NCI-H748 (cell line): ENCODE measurements at regions not wholly inside any gene's neighbourhood (a gene's known extent, or its start where the extent isn't known, plus 50 kb on each side); places are given as distances from the start of the nearest gene placed in this dataset.
"Not testable (repeated sequence)": the region's sequence is repeated elsewhere in the genome, so short reads cannot be mapped to it uniquely, and the experiment has no call there.

Source experiments
- DNase-seq: peaks from one replicate; lab custom pipeline; 2025; ENCODE audit not compliant: unreplicated experiment; lab: John Stamatoyannopoulos, UW

DNA sequence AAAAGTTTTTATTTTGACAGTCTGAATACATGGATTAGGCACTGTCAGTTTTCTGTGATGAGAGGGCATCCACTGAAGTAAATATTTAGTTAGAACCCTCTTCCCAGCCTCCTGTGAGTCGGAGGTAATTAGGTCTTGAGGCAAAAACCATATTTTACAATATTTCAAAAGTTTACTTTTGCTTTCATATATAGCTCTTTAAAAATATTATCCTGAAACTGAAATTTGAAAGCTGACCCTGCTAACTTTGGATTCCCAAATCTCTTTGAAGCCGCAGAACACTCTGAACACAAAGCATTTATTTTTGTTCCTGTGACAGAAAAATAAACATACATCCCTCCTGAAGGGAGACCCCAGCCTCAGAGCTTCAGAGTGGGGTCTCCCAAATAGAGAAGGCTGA is 317.4 kb downstream of the KIF20B start:
- DNase-seq, result no peak

DNA sequence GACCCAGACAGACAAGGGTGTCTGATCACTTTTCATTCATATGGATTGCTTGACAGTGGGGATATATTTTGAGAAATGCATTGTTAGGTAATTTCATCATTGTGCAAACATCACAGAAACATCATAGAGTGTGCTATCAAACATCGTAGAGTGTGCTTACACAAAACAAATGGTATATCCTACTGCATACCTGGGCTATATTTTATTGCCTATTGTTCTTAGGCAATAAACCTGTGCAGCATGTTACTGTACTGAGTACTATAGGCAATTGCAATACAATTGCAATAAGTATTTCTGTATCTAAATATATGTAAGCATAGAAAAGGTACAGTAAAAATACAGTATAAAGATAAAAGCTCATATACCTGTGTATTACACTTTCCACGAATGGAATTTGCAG is 319.1 kb downstream of the KIF20B start:
- no peak for DNase-seq

DNA sequence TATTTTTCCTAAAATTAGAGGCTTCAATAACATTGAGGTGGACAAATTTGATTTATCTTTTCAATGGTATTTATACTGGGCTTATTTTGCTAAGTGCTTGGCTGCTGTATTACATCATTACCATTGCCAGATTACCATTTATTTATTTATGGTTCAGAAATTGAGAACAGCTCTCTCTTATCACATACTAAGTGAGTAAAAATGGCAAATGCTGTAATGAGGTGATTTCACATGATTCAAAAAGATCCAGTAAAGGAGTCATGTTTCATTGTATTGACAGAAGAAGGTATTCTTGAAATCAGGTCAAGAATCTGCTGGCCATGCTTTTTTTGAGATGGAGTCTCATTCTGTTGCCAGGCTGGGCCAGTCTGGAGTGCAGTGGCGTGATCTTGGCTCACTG is 322.6 kb downstream of the KIF20B start:
- DNase-seq, result peak; percentile 57

DNA sequence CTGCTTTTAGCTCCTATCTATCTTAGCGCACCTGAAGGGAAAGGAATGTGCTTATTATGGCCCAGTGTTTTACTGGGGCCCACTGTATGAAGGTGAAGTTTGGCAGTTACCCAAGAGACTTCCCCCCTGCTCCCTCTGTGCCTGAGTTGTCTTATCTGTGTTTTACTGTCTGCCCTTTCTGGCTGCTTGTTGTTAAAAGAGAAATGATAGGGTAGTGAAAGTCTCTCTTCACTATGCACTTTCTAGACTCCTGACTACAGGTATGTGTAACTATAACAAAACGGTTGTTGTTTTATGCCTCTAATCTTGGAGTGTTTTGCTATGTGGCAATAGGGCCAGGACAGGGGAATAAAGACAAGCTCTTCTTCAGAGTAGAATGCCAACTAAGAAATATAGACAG is 326.9 kb downstream of the KIF20B start:
- DNase-seq, result no peak

DNA sequence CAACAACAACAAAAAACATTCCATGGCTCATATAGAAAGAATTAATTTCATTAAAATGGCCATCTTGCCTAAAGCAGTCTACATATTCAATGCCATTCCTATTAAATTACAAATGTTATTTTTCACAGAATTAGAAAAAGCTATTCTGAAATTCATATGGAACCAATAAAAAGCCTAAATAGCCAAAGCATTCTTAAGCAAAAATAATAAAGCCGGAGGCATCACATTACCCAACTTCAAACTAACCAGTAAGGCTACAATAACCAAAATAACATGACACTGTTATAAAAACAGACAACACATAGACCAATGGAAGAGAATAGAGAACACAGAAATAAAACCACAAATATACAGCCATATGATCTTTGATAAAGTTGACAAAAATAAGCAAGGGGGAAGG is 330.4 kb downstream of the KIF20B start:
- no peak for DNase-seq

DNA sequence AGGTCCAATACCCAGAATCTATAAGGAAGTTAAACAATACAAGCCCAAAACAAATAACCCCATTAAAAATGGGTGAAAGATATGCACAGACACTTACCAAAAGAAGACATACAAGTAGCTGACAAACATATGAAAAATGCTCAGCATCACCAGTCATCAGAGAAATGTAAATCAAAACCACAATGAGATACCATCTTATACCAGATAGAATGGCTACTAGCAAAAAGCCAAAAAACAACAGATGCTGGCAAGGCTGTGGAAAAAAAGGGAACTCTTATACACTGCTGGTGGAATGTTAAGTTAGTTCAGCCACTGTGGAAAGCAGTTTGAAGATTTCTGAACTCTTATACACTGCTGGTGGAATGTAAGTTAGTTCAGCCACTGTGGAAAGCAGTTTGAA is 331.1 kb downstream of the KIF20B start:
- no peak for DNase-seq

DNA sequence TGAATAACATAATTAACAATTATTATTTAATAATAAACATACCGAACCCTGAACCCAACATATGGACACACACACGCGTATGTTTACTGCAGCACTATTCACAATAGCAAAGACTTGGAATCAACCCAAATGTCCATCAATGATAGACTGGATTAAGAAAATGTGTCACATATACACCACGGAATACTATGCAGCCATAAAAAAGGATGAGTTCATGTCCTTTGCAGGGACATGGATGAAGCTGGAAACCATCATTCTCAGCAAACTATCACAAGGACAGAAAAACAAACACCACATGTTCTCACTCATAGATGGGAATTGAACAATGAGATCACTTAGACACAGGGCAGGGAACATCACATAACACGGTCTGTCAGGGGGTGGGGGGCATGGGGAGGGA is 333.5 kb downstream of the KIF20B start:
- DNase-seq, result not testable (repeated sequence)

DNA sequence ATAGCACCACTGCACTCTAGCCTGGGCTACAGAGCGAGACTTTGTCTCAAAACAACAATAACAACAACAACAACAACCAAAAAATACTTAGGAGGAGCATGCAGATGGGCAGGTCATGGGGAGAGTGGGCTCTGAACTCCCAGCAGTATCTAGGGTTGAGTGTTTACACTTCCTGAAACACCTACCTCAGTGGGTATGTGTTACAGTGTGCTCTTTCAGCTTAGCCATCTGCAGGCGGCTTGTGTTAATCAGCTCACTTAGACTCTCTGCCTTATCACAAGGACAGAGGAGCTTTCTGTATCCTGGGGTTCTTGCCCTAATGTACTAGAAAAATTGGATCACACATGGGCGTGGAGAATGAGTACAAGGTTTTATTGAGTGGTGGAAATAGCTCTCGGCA is 340.2 kb downstream of the KIF20B start:
- no peak for DNase-seq

DNA sequence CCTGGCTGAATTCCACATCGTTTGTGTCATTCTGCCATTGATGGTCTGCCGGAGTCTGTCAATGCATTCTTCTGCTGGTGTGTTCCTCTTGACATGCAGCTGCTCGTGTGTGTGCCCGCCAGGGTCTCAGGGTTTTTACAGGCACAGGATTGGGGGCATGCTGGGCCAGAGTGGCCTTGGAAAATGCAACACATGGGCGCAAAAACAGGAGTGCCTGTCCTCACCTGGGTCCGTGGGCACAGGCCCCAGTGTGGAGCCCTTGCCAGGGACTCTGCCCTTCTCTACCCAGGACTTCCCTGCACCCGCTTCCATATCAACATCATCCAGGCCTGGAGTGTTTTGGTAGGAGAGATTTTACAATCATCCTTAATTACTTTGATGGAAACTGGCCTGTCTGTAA is 340.7 kb downstream of the KIF20B start:
- DNase-seq, result no peak

DNA sequence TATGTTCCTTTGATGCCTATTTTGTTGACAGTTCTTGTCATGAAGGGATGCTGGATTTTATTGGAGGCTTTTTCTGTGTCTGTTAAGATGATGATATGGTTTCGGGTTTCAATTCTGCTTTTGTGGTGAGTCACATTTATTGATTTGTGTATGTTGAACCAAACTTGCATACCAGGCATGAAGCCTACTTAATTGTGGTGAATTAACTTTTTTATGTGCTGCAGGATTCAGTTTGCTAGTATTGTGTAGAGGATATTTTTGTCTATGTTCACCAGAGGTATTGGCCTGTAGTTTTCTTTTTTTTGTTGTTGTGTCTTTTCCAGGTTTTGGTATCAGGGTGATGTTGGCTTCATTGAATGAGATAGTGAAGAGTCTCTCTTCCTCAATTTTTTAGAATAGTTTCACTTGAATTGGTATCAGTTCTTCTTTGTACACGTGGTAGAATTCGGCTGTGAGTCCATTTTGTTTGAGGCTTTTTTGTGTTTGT is 345.9 kb downstream of the KIF20B start:
- peak; percentile 54 for DNase-seq

DNA sequence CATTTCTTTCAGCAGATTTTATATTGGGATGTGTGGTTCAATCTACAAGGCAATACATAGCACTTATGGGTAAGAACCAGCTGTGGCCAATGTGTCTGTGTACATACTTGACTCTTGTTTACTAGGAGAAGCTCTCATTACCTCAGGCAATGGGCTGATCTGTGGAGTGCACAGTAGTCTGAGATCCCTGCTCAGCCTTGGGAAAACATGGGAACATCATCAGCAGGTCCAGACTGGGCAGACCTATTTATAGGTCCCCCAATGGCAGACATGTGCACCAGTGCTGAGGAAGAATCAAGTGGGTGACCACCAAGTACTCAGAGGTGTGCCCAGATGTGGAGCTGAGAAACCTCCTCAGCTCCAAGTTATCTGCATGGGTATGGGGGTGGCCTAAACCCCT is 349.7 kb downstream of the KIF20B start:
- peak; percentile 25 for DNase-seq

DNA sequence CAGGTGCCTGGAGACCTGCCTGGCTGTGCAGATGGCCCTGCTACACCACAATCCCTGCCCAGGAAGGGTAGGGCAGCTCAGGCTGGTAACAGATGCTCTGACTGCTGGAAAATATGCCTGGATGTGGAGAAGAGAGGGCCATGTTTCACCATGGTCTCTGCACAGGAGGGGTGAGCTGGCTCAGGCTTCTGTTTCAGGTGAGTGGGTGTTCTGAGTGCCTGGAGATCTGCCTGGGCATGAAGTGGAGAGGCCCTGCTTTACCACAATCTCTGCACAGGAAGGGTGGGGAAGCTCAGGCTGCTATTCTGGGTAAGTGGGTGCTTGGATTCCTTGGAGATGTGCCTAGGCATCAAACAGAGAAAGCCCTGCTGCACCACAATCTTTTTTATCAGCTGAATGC is 350.1 kb downstream of the KIF20B start:
- no peak for DNase-seq

DNA sequence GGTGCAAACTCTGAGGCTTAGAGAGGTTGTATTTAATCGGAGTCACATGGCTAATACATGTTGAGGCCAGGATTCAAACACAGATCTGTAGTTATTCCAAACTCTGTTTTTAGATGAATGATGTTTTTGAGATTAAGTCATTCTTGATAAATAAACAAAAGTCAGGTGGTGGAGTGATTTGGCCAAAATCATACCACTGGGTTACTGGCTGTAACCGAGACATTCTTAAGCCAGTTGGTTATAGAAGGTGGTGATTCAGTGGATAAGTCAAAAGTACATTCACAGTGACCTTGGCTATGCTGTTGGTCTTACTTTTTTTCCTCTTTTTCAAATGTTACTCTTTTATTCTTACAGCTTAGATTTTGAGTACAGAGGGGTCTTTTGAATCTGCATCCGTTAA is 361.4 kb downstream of the KIF20B start:
- DNase-seq, result no peak

DNA sequence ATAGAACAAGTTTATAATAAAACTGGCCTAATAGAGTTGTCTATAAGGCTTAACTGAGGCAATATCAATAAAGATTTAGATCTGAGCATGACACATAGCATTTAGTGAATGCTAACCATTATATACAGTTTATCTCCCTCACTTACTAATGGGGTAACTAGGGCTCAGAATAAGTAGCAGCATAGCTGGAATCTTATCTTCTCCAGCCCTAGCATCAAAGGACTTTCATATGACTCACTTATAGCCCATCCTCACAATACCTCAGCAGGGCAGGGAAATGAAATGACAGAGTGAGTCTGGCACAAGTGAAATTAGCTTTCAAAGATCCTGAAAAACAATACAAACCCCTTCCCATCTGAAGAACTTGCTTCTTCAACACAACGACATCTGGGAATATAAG is 362.9 kb downstream of the KIF20B start:
- DNase-seq, result no peak

DNA sequence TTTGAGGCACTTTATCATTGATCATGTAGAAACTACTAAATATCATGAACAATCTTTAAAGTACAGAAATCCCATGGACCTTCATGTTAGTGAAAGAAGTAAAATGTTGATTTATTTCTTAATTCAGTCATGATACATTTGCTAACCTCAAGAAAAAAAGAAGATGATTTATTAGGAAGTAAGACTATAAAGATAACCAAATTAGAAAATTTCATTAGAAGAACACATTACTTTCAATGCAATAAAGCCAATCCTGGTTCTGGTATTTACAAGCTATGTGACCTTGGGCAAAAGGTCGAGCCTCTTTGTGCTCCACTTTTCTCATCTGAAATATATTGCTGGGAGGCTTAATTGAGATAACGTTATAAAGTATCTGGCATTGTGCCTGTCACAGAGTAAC is 365.0 kb downstream of the KIF20B start:
- no peak for DNase-seq

DNA sequence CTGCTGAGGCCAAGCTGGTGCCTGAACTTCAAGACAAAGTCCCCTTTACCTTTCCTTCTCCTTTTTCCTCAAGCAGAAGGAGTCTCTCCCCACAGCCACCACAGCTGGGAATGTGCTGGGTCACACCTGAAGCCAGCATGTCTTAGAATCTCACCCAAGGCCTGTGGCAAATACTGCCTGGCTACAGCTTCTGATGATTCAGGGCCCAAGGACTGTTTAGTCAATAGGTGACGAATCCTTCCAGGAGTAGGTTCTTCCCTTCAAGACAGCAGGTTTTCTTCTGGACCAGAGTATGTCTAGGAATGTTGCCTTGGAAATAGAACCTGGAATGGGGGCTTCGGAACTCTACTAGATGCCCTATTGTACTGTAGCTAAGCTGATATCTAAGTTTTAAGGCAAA is 374.6 kb downstream of the KIF20B start:
- DNase-seq, result no peak

DNA sequence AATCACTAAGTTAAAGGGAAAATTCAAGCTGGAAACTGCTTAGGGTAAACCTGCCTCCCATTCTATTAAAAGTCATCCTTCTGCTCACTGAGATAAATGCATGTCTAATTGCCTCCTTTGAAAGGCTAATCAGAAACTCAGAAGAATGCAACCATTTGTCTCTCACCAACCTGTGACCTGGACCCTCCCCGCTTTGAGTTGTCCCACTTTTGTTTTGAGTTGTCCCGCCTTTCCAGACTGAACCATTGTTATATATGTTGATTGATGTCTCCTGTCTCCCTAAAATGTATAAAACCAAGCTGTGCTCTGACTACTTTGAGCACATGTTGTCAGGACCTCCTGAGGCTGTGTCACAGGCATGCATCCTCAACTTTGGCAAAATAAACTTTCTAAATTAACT is 378.4 kb downstream of the KIF20B start:
- DNase-seq, result no peak

DNA sequence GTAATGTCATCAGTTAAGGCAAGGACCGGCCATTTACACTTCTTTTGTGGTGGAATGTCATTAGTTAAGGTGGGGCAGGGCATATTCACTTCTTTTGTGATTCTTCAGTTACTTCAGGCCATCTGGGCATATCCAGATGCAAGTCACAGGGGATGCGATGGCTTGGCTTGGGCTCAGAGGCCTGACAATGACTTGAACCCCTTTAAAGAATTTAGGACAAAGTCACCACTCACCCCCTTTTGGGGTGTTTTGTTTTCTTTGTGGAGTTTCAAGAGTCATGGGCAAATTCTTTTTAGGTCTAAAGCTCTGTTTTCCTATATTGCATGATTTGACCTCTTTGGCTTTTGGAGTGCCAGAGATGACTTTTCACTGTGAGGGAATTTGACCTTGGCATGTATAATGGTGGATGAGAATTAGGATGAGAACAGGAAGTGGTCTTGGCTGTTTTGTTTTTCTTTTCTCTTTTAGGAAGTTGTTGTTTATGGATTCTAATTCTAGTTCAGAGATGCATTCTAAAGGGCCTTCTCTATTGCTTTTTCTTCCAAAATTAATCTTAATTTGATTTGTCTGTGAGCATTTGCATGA is 385.3 kb downstream of the KIF20B start:
- DNase-seq, result not testable (repeated sequence)

DNA sequence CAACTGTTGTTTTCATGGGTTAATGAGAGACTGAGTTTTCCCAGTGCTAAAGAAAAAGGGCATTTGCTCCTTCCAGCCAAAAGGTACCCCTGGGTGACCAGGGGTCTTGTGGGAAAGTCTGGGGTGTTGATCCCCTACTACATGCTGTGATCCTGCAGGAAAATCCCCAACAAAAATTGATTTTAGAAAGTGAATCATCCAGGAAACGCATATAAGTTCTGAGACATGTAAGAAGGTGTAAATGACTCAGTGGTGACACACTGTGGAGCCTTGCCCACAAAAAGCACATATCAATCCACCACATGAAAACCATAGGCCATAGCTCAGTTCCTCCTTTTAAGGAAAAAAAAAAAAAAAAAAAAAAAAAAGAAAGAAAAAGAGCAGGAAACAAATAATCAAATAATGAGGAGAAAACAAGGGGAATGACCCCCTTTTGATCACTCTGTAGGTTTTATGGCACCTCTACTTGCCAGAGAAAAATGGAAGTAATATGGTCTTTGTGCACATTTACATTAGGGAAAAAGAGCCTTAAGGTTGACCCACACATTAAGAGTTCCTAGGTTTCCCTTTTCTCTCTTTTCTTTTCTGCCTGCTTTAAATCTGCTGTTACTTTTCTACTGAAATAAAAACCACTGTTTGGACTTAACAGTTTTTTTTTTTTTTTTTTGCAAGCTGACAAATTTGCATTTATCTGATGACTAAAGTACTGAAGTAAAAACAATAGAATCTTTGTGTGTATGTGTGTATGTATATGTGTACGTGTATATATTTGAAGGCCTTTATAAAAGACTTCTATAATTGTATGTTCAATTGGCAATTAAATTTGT is 386.0 kb downstream of the KIF20B start:
- DNase-seq, result no peak

DNA sequence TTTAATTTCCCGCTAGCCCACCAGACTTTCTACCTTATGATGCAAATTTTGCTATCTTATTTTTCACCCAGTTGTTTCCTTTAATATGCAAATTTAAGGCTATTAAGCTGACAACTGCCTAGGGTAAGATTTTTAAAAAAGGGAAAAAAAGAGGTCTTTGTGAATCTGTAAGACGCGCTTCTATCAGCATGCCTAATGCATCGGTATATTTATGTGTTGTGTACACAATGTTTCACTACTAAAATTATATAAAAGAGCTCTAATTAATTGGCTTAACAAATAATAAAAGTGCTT is 386.6 kb downstream of the KIF20B start:
- DNase-seq, result no peak

DNA sequence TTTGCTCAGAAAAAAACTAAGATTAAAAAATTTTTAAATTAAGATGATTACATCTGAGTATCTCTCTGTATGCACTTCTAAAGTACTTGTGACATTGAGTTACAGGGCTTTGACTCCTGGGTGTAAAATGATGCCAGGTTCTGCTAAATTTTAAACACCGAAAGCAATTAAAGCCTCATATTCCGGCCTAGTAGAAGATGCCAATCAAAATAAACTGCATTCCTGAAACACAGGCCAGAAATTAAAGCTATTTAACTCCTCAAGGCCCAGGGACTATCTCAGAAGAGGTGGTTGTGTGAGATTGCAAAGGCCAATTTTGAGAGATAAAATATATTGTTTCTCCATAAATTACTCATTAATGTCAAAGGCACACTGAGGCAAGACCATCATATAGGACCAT is 388.3 kb downstream of the KIF20B start:
- no peak for DNase-seq

DNA sequence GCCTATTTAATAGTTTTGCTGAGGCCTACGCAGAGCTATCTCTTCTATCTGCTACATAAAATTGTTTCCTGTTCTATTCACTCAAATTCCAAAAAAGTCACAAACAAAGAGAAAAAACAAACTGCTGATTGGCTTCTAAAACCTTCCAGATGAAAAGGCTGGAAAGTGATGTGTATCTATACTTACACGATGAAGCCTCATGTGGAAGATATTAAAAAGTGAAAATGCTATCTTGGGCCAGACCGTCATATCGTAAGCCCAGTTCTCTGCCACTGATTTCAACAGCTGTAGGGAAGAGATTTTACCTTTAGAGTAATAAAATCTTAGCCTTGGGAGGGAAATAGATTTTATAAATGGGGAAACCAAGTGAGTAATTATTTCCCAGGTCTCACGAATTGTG is 394.8 kb downstream of the KIF20B start:
- DNase-seq, result no peak

DNA sequence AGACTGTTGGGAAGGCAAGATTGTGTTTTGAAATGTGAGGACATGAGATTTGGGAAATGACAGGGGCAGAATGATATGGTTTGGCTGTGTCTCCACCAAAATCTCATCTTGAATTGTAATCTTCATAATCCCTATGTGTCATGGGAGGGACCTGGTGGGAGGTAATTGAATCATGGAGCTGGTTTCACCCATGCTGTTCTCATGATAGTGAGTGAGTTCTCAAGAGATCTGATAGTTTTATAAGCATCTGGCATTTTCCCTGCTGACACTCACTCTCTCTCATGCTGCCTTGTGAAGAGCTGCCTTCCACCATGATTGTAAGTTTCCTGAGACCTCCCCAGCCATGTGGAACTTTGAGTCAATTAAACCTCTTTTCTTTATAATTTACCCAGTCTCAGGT is 406.2 kb downstream of the KIF20B start:
- not testable (repeated sequence) for DNase-seq
